PC-3 (cell line): ENCODE measurements at regions not wholly inside any gene's neighbourhood (a gene's known extent, or its start where the extent isn't known, plus 50 kb on each side); places are given as distances from the start of the nearest gene placed in this dataset.

Experiments
- ATAC-seq: fragments of 200-7000 bp; cut with Tn5 transposase; 2 replicates; pipeline ENCODE4 v1.9.1; 2020; ENCODE audit warnings: mild to moderate bottlenecking, moderate library complexity
- BruUV-seq: library from RNA; stranded (reverse); fragments of 400-500 nt; replicated peaks from 2 replicates; lab custom pipeline; 2021; lab: Mats Ljungman, UMichigan
- CTCF ChIA-PET: fragments of 300-600 bp; sonication (Branson Sonifier 250); formaldehyde crosslinking; loops from one replicate; lab custom pipeline; 2022; ENCODE audit warnings: antibody characterized with exemption; lab: Charles Lee
- POLR2A ChIA-PET: fragments of 300-600 bp; sonication (Branson Sonifier 250); formaldehyde crosslinking; loops from one replicate; lab custom pipeline; 2022; ENCODE audit warnings: antibody characterized with exemption; ENCODE audit not compliant: unreplicated experiment; lab: Charles Lee
- DNase-seq: peaks from one replicate; pipeline ENCODE4 v3.0.0-alpha.2; 2015
- H2AFZ ChIP-seq: fragments of 300-600 bp; sonication (generic); 2 replicates; pipeline ENCODE4 v1.6.0; 2016; ENCODE audit warnings: antibody characterized with exemption, low read length
- H3F3A ChIP-seq: fragments of 300-600 bp; sonication (generic); one replicate; pipeline ENCODE4 v1.6.0; 2017; ENCODE audit warnings: antibody characterized with exemption, low read length, control low read depth, mild to moderate bottlenecking; ENCODE audit not compliant: unreplicated experiment
- H3K27ac ChIP-seq: fragments of 300-600 bp; sonication (generic); 2 replicates; pipeline ENCODE4 v1.5.1; 2016; ENCODE audit warnings: mild to moderate bottlenecking, low read length
- H3K27me3 ChIP-seq: fragments of 300-600 bp; sonication (generic); 2 replicates; pipeline ENCODE4 v1.6.1; 2016; ENCODE audit warnings: low read length, mixed read lengths
- H3K36me3 ChIP-seq: fragments of 300-600 bp; sonication (generic); 2 replicates; pipeline ENCODE4 v1.6.1; 2016; ENCODE audit warnings: low read depth, mixed run types, low read length, mixed read lengths
- H3K4me1 ChIP-seq: fragments of 300-600 bp; sonication (generic); 2 replicates; pipeline ENCODE4 v1.5.1; 2016; ENCODE audit warnings: low read length; ENCODE audit not compliant: insufficient read depth
- H3K4me2 ChIP-seq: fragments of 300-600 bp; sonication (generic); 2 replicates; pipeline ENCODE4 v1.6.0; 2016; ENCODE audit warnings: low read length
- H3K4me3 ChIP-seq: fragments of 300-600 bp; sonication (generic); 2 replicates; pipeline ENCODE4 v1.5.1; 2016; ENCODE audit warnings: mild to moderate bottlenecking, low read length, mixed read lengths
- H3K79me2 ChIP-seq: fragments of 300-600 bp; sonication (generic); 2 replicates; pipeline ENCODE4 v1.6.1; 2017; ENCODE audit warnings: low read length, mixed read lengths
- H3K9ac ChIP-seq: fragments of 300-600 bp; sonication (generic); 2 replicates; pipeline ENCODE4 v1.6.0; 2016; ENCODE audit warnings: mild to moderate bottlenecking, low read length
- H3K9me2 ChIP-seq: fragments of 300-600 bp; sonication (generic); replicated peaks from 2 replicates; pipeline ENCODE4 v1.6.1; 2016; ENCODE audit warnings: mixed run types, low read length, mixed read lengths
- H3K9me3 ChIP-seq: fragments of 300-600 bp; sonication (generic); 2 replicates; pipeline ENCODE4 v1.6.1; 2016; ENCODE audit warnings: low read length, mixed read lengths
- H4K20me1 ChIP-seq: fragments of 300-600 bp; sonication (generic); 2 replicates; pipeline ENCODE4 v1.6.1; 2016; ENCODE audit warnings: low read length, mixed read lengths
- CTCF ChIP-seq: fragments of 300-600 bp; sonication (generic); conservative IDR thresholded peaks from 2 replicates; pipeline ENCODE4 v1.5.1; 2017; ENCODE audit warnings: antibody characterized with exemption, low read depth, mild to moderate bottlenecking, low read length
- EZH2 ChIP-seq: fragments of 300-600 bp; sonication (generic); IDR thresholded peaks from one replicate; pipeline ENCODE4 v1.6.1; 2017; ENCODE audit warnings: antibody characterized with exemption, mild to moderate bottlenecking, low read length; ENCODE audit not compliant: unreplicated experiment
- EZH2phosphoT487 ChIP-seq: fragments of 300-600 bp; sonication (generic); IDR thresholded peaks from 2 replicates; pipeline ENCODE4 v1.6.1; 2018; ENCODE audit warnings: mild to moderate bottlenecking, antibody characterized with exemption, low read length, borderline replicate concordance
- intact Hi-C: fragments of 100-400 bp; cut with micrococcal nuclease; formaldehyde crosslinking; loops from 2 replicates; pipeline ENCODE4 v1.9.0; 2023

DNA sequence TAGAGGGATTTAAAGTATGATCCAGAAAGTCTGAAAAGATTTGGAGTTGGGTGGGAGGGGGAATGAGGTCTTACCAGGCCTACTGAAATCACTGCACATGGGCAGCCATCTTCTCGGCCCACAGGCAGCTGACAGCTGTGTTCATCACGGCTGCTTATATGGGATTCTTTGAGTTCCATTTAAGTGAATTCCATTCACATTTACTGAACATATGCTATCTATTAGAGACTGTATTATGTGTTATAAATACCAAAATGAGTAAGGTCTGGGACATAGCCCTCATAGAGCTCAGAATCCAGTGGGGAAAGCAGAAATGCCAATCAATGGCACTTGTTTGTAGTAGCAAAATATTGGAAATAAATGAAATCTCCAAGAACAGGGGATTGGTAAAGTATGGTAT is 91.1 kb downstream of the TRIM42 start:
- H3K4me2 ChIP-seq = no peak overlapping the region
- ChIA-PET CTCF (no interaction called here), POLR2A (no interaction called here)
- no TSS peak for BruUV-seq
- no peaks in the 10 kb centered on the region for H3K36me3 ChIP-seq
- intact Hi-C loops = no loop called here
- no peak overlapping the region for H2AFZ ChIP-seq
- H3F3A ChIP-seq = no peaks in the 10 kb centered on the region
- H3K4me3 ChIP-seq = no peak overlapping the region
- no peaks in the 10 kb centered on the region for H3K79me2 ChIP-seq
- DNase-seq = no peak
- no peaks in the 10 kb centered on the region for H3K9me2 ChIP-seq
- H3K9ac ChIP-seq = no peak overlapping the region
- no peaks in the 10 kb centered on the region for H4K20me1 ChIP-seq
- TF ChIP-seq EZH2phosphoT487 = no peak
- TF ChIP-seq EZH2 = no peak
- H3K27me3 ChIP-seq = no peaks in the 10 kb centered on the region
- H3K9me3 ChIP-seq = no peaks in the 10 kb centered on the region
- ATAC-seq = no peak
- H3K4me1 ChIP-seq = no peaks in the 10 kb centered on the region
- no peak overlapping the region for H3K27ac ChIP-seq

GRCh38 chr3:140769951-140770350 is 92.1 kb downstream of the TRIM42 start:
- Histone ChIP-seq H3K4me2 (no peak overlapping the region), H3K27me3 (no peaks in the 10 kb centered on the region), H3K4me3 (no peak overlapping the region), H3K4me1 (no peaks in the 10 kb centered on the region), H3K27ac (no peak overlapping the region), H3K9me3 (no peaks in the 10 kb centered on the region), H2AFZ (no peak overlapping the region), H3K9me2 (no peaks in the 10 kb centered on the region), H3K36me3 (no peaks in the 10 kb centered on the region), H3F3A (no peaks in the 10 kb centered on the region), H3K9ac (no peak overlapping the region), H4K20me1 (no peaks in the 10 kb centered on the region), H3K79me2 (no peaks in the 10 kb centered on the region)
- no TSS peak for BruUV-seq
- intact Hi-C loops = no loop called here
- DNase-seq (no peak), ATAC-seq (no peak)
- ChIA-PET POLR2A (no interaction called here), CTCF (no interaction called here)
- TF ChIP-seq EZH2 (no peak), EZH2phosphoT487 (no peak), CTCF (no peak)

DNA sequence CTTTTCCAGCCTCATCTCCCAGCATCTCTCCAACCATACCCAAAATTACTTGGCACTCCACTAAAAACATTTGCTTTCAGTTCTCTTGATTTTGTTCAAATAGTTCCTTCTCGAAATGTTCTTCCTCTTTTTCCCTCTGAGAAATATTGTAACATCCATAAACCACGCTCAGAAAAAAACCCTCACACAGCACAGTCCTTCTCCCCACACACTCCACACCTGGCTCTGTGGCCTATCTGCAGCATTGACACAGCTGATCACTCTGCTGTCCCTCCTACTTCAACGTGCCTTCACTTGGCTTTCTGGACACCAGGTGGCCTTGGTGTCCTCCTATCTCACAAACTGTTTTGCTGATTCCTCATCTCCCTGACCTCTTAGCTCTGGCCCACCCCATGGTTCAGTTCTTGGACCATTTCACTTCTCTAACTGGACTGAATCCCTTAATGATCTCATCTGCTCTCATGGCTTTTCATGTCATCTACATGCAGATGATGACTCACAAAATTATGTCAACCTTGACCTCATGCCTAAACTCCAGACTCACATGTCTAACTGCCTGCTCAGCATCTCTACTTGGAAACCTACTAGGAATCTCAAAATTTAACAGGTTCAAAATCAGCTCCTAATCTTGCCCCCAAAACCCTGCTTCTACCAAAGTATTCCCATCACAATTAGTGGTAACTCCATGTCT is 93.3 kb downstream of the TRIM42 start:
- ATAC-seq (no peak), DNase-seq (no peak)
- Histone ChIP-seq H3K36me3 (no peaks in the 10 kb centered on the region), H3F3A (no peaks in the 10 kb centered on the region), H3K4me1 (no peaks in the 10 kb centered on the region), H3K9me3 (no peaks in the 10 kb centered on the region), H3K27me3 (no peaks in the 10 kb centered on the region), H3K4me2 (no peak overlapping the region), H4K20me1 (no peaks in the 10 kb centered on the region), H3K9ac (no peak overlapping the region), H3K79me2 (no peaks in the 10 kb centered on the region), H3K9me2 (no peaks in the 10 kb centered on the region), H3K27ac (no peak overlapping the region), H3K4me3 (no peak overlapping the region), H2AFZ (no peak overlapping the region)
- ChIA-PET CTCF (no interaction called here), POLR2A (no interaction called here)
- TF ChIP-seq EZH2 = no peak
- TF ChIP-seq CTCF = no peak
- TF ChIP-seq EZH2phosphoT487 = no peak
- no TSS peak for BruUV-seq
- intact Hi-C loops = no loop called here
